B cell (primary cell): ENCODE measurements at regions not wholly inside any gene's neighbourhood (a gene's known extent, or its start where the extent isn't known, plus 50 kb on each side); places are given as distances from the start of the nearest gene placed in this dataset.

Source experiments
- CTCF ChIP-seq: fragments of 200-600 bp; IDR thresholded peaks from one replicate; pipeline ENCODE4 v1.8.0; 2022; ENCODE audit warnings: antibody characterized with exemption, mild to moderate bottlenecking
- EZH2 ChIP-seq: IDR thresholded peaks from 2 replicates; pipeline ENCODE4 v1.6.1; 2012; ENCODE audit warnings: borderline replicate concordance, low read depth, mild to moderate bottlenecking, moderate library complexity, low read length; ENCODE audit not compliant: insufficient read depth, poor library complexity, severe bottlenecking

DNA sequence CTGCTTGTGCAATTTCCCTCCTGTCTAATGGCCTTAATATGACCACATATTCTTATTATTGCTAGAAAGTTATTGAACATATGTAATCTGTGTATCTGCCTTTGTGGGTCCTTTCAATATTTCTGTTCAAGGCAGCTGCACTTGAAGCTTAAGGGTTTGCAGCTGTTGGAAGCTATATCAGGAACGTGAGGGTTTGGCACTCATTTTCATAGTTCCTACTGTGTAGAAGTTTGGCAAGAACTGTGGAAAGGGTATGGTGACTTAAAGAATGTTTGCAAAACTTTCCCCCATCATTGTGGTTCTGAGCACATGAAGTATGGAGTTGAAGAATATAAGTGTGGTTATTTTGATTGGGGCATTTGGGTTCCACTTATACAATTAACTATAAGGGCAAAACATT, 144.7 kb upstream of the SEMA3A start:
- TF ChIP-seq CTCF (no peak), EZH2 (no peak)
